NCI-H524 (cell line): ENCODE measurements at regions not wholly inside any gene's neighbourhood (a gene's known extent, or its start where the extent isn't known, plus 50 kb on each side); places are given as distances from the start of the nearest gene placed in this dataset.

ENCODE experiments used
- DNase-seq, 2 experiments: peaks; one replicate each; lab custom pipeline; 2025; lab: John Stamatoyannopoulos, UW

- no peak for DNase-seq
Measured at GRCh38 chr5:61905613-61906012, 400.4 kb upstream of the KIF2A start.

GRCh38 chr5:61906820-61907219, 399.2 kb upstream of the KIF2A start:
- no peak for DNase-seq

- no peak for DNase-seq
Measured at GRCh38 chr5:61907995-61908394, 398.0 kb upstream of the KIF2A start.

- no peak for DNase-seq
Measured at GRCh38 chr5:61910771-61911170, 395.2 kb upstream of the KIF2A start.

- no peak for DNase-seq
Measured at GRCh38 chr5:61912559-61912958, 393.4 kb upstream of the KIF2A start.

GRCh38 chr5:61915646-61916045, 390.4 kb upstream of the KIF2A start:
- DNase-seq = no peak

GRCh38 chr5:61916621-61917620, 389.1 kb upstream of the KIF2A start:
- DNase-seq = peak; percentile 90 to 92

GRCh38 chr5:61918611-61919010, 387.4 kb upstream of the KIF2A start:
- no peak for DNase-seq

- peak; percentile 36 to 82 for DNase-seq
Measured at GRCh38 chr5:61919920-61920319, 386.1 kb upstream of the KIF2A start.

- DNase-seq = no peak
Measured at GRCh38 chr5:61924251-61924650, 381.8 kb upstream of the KIF2A start.

- no peak for DNase-seq
Measured at GRCh38 chr5:61926911-61927310, 379.1 kb upstream of the KIF2A start.

GRCh38 chr5:61931236-61931635, 374.8 kb upstream of the KIF2A start:
- no peak for DNase-seq

GRCh38 chr5:61933787-61934626, 372.0 kb upstream of the KIF2A start:
- peak; percentile 17 to 68 for DNase-seq

- DNase-seq = no peak
Measured at GRCh38 chr5:61941637-61942036, 364.4 kb upstream of the KIF2A start.

- no peak for DNase-seq
Measured at GRCh38 chr5:61942462-61943049, 363.4 kb upstream of the KIF2A start.

GRCh38 chr5:61943713-61944112, 362.3 kb upstream of the KIF2A start:
- DNase-seq = no peak

- no peak for DNase-seq
Measured at GRCh38 chr5:61948151-61948550, 357.9 kb upstream of the KIF2A start.

- DNase-seq = no peak
Measured at GRCh38 chr5:61949054-61949678, 356.8 kb upstream of the KIF2A start.

GRCh38 chr5:61949679-61950435, 356.1 kb upstream of the KIF2A start:
- no peak for DNase-seq

- no peak for DNase-seq
Measured at GRCh38 chr5:61951295-61951694, 354.7 kb upstream of the KIF2A start.

- DNase-seq = no peak
Measured at GRCh38 chr5:61953913-61954312, 352.1 kb upstream of the KIF2A start.
